K562 (cell line): ENCODE measurements at regions not wholly inside any gene's neighbourhood (a gene's known extent, or its start where the extent isn't known, plus 50 kb on each side); places are given as distances from the start of the nearest gene placed in this dataset.

Source experiments
- ATF7 ChIP-seq: fragments of 450-650 bp; IDR thresholded peaks from 2 replicates; pipeline ENCODE4 v1.7.1; 2014; ENCODE audit warnings: mild to moderate bottlenecking, moderate library complexity
- CEBPB ChIP-seq: fragments of 450-650 bp; IDR thresholded peaks from 2 replicates; pipeline ENCODE4 v1.6.1; 2016; ENCODE audit warnings: missing genetic modification characterization, missing compliant biosample characterization
- E4F1 ChIP-seq: fragments of 250-450 bp; sonication (Bioruptor Pico); IDR thresholded peaks from 2 replicates; pipeline ENCODE4 v1.5.0; 2021; ENCODE audit warnings: mild to moderate bottlenecking, borderline replicate concordance
- ELF1 ChIP-seq: fragments of 200-800 bp; sonication (Bioruptor generic); IDR thresholded peaks from 2 replicates; pipeline ENCODE4 v1.6.1; 2016; ENCODE audit warnings: missing genetic modification characterization, missing compliant biosample characterization
- HDAC6 ChIP-seq: IDR thresholded peaks from 2 replicates; pipeline ENCODE4 v1.6.1; 2012; ENCODE audit warnings: low read depth, mild to moderate bottlenecking, control low read depth, inconsistent platforms, low read length, moderate library complexity
- MTA2 ChIP-seq: fragments of 450-650 bp; IDR thresholded peaks from 2 replicates; pipeline ENCODE4 v1.6.1; 2016; ENCODE audit warnings: low read depth
- RBM15 ChIP-seq: fragments of 200-400 bp; formaldehyde crosslinking; IDR thresholded peaks from 2 replicates; pipeline ENCODE4 v1.6.1; 2018; ENCODE audit warnings: mild to moderate bottlenecking, low read length, moderate library complexity; ENCODE audit not compliant: insufficient read depth
- RFX5 ChIP-seq: IDR thresholded peaks from 2 replicates; pipeline ENCODE4 v1.6.1; 2011; ENCODE audit warnings: low read depth, mild to moderate bottlenecking, improper control_type of control experiment, low read length
- SMARCA5 ChIP-seq: fragments of 450-650 bp; IDR thresholded peaks from 2 replicates; pipeline ENCODE4 v1.6.1; 2016
- SPI1 ChIP-seq: IDR thresholded peaks from 2 replicates; pipeline ENCODE4 v1.6.1; 2011; ENCODE audit warnings: low read depth, low read length, control low read depth, borderline replicate concordance
- STAG1 ChIP-seq: sonication (generic); formaldehyde crosslinking; IDR thresholded peaks from 2 replicates; pipeline ENCODE4 v1.5.0; 2020; ENCODE audit warnings: missing genetic modification reagents, borderline replicate concordance
- USF2 ChIP-seq: sonication (generic); formaldehyde crosslinking; IDR thresholded peaks from 2 replicates; pipeline ENCODE4 v1.5.0; 2020; ENCODE audit warnings: missing genetic modification reagents
- ZKSCAN8 ChIP-seq: fragments of 200-800 bp; sonication (Bioruptor generic); IDR thresholded peaks from 2 replicates; pipeline ENCODE4 v1.6.1; 2016; ENCODE audit warnings: missing genetic modification characterization, missing compliant biosample characterization
- ZNF184 ChIP-seq: sonication (generic); formaldehyde crosslinking; IDR thresholded peaks from 2 replicates; pipeline ENCODE4 v1.5.0; 2020; ENCODE audit warnings: missing genetic modification reagents

- TF ChIP-seq STAG1 (CRISPR knock-in tag) (no peak), ELF1 (no peak), USF2 (CRISPR knock-in tag) (no peak), HDAC6 (no peak), SPI1 (no peak), SMARCA5 (no peak), ZNF184 (CRISPR knock-in tag) (no peak), ATF7 (no peak), CEBPB (tag) (no peak), MTA2 (no peak), ZKSCAN8 (CRISPR knock-in tag) (no peak), E4F1 (CRISPR knock-in tag) (no peak), RFX5 (no peak), RBM15 (no peak)
These were observed 702.9 kb downstream of the TENT5A start for GRCh38 chr6:81049425-81050042.
